Neural cell (in vitro differentiated cells): ENCODE measurements at regions not wholly inside any gene's neighbourhood (a gene's known extent, or its start where the extent isn't known, plus 50 kb on each side); places are given as distances from the start of the nearest gene placed in this dataset.

Source experiments
- CTCF ChIP-seq: fragments of 450-650 bp; IDR thresholded peaks from 2 replicates; pipeline ENCODE4 v1.5.1; 2014; ENCODE audit warnings: antibody characterized with exemption, mild to moderate bottlenecking, moderate library complexity; ENCODE audit not compliant: poor library complexity, severe bottlenecking
- EP300 ChIP-seq: fragments of 450-650 bp; conservative IDR thresholded peaks from 2 replicates; pipeline ENCODE4 v1.6.1; 2014; ENCODE audit warnings: antibody characterized with exemption, mild to moderate bottlenecking, moderate library complexity; ENCODE audit not compliant: poor library complexity, severe bottlenecking
- EZH2 ChIP-seq: fragments of 200-600, 300-800 bp; shearing (Covaris generic), sonication (generic); IDR thresholded peaks from 2 replicates; pipeline ENCODE4 v1.6.1; 2014; ENCODE audit warnings: antibody characterized with exemption, low read length, borderline replicate concordance, mild to moderate bottlenecking; ENCODE audit not compliant: insufficient read depth, poor library complexity, severe bottlenecking
- MXI1 ChIP-seq: fragments of 450-650 bp; conservative IDR thresholded peaks from 2 replicates; pipeline ENCODE4 v1.6.1; 2014; ENCODE audit warnings: antibody characterized with exemption, mild to moderate bottlenecking; ENCODE audit not compliant: poor library complexity, severe bottlenecking
- POLR2AphosphoS5 ChIP-seq: IDR thresholded peaks from 2 replicates; pipeline ENCODE4 v1.6.1; 2012
- SMC3 ChIP-seq: fragments of 450-650 bp; conservative IDR thresholded peaks from 2 replicates; pipeline ENCODE4 v1.6.1; 2014; ENCODE audit warnings: antibody characterized with exemption, mild to moderate bottlenecking, moderate library complexity; ENCODE audit not compliant: poor library complexity
- TAF1 ChIP-seq: IDR thresholded peaks from 2 replicates; pipeline ENCODE4 v1.6.1; 2012; ENCODE audit warnings: low read depth
- TF ChIP-seq, protein P1 (sequence below): IDR thresholded peaks from 2 replicates; pipeline ENCODE4 v1.6.1; 2012; ENCODE audit warnings: borderline replicate concordance

- TF ChIP-seq SMC3 (no peak), CTCF (no peak), TAF1 (no peak), EZH2 (no peak), EP300 (no peak), POLR2AphosphoS5 (no peak), MXI1 (no peak)
- TF ChIP-seq, protein P1, sequence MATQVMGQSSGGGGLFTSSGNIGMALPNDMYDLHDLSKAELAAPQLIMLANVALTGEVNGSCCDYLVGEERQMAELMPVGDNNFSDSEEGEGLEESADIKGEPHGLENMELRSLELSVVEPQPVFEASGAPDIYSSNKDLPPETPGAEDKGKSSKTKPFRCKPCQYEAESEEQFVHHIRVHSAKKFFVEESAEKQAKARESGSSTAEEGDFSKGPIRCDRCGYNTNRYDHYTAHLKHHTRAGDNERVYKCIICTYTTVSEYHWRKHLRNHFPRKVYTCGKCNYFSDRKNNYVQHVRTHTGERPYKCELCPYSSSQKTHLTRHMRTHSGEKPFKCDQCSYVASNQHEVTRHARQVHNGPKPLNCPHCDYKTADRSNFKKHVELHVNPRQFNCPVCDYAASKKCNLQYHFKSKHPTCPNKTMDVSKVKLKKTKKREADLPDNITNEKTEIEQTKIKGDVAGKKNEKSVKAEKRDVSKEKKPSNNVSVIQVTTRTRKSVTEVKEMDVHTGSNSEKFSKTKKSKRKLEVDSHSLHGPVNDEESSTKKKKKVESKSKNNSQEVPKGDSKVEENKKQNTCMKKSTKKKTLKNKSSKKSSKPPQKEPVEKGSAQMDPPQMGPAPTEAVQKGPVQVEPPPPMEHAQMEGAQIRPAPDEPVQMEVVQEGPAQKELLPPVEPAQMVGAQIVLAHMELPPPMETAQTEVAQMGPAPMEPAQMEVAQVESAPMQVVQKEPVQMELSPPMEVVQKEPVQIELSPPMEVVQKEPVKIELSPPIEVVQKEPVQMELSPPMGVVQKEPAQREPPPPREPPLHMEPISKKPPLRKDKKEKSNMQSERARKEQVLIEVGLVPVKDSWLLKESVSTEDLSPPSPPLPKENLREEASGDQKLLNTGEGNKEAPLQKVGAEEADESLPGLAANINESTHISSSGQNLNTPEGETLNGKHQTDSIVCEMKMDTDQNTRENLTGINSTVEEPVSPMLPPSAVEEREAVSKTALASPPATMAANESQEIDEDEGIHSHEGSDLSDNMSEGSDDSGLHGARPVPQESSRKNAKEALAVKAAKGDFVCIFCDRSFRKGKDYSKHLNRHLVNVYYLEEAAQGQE, result no peak
Observed at GRCh38 chr5:54785729-54786591, 199.4 kb downstream of the ESM1 start.
